ENCODE measurements at regions not wholly inside any gene's neighbourhood (a gene's known extent, or its start where the extent isn't known, plus 50 kb on each side); places are given as distances from the start of the nearest gene placed in this dataset.

DNA sequence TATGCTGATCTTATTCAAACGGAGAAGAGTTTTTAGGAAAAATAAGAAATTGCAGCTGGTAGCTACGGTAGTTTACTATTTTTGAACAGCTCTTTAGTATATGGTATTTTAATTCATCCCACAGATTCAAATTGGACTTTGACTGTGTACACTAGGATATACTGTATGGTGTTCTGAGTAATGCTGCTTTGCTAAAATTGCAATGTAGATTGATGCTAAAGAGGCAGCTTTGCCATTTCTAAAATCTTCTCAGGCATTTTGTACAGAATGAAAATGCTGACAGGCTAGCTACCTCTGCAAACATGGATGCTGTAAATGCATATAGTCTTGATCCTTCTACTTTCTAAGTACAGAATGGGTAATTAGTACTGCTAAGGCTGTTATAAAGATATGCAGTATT lies 826.6 kb upstream of the POU3F3 start:
- TF ChIP-seq SNAI2 (CRISPR knock-in tag; IDR thresholded peaks at IDR 0.05) (no peak), BACH2 (CRISPR knock-in tag; IDR thresholded peaks at IDR 0.05; ENCODE audit: borderline replicate concordance) (no peak), ZNF8 (CRISPR knock-in tag; IDR thresholded peaks at IDR 0.05) (no peak), ZFP3 (CRISPR knock-in tag; IDR thresholded peaks at IDR 0.05) (no peak), ZNF70 (CRISPR knock-in tag; IDR thresholded peaks at IDR 0.05) (no peak), RARB (CRISPR knock-in tag; IDR thresholded peaks at IDR 0.05) (no peak), TCF4 (CRISPR knock-in tag; IDR thresholded peaks at IDR 0.05; ENCODE audit: borderline replicate concordance) (no peak), PPARA (CRISPR knock-in tag; IDR thresholded peaks at IDR 0.05; ENCODE audit: borderline replicate concordance) (no peak), CSDC2 (CRISPR knock-in tag; IDR thresholded peaks at IDR 0.05) (no peak), ARNTL (CRISPR knock-in tag; IDR thresholded peaks at IDR 0.05; ENCODE audit: borderline replicate concordance, low read depth) (no peak)
- TF ChIP-seq, protein P1, sequence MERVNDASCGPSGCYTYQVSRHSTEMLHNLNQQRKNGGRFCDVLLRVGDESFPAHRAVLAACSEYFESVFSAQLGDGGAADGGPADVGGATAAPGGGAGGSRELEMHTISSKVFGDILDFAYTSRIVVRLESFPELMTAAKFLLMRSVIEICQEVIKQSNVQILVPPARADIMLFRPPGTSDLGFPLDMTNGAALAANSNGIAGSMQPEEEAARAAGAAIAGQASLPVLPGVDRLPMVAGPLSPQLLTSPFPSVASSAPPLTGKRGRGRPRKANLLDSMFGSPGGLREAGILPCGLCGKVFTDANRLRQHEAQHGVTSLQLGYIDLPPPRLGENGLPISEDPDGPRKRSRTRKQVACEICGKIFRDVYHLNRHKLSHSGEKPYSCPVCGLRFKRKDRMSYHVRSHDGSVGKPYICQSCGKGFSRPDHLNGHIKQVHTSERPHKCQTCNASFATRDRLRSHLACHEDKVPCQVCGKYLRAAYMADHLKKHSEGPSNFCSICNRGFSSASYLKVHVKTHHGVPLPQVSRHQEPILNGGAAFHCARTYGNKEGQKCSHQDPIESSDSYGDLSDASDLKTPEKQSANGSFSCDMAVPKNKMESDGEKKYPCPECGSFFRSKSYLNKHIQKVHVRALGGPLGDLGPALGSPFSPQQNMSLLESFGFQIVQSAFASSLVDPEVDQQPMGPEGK (CRISPR knock-in tag; IDR thresholded peaks at IDR 0.05; ENCODE audit: borderline replicate concordance), result no peak
- TF ChIP-seq, protein P2, sequence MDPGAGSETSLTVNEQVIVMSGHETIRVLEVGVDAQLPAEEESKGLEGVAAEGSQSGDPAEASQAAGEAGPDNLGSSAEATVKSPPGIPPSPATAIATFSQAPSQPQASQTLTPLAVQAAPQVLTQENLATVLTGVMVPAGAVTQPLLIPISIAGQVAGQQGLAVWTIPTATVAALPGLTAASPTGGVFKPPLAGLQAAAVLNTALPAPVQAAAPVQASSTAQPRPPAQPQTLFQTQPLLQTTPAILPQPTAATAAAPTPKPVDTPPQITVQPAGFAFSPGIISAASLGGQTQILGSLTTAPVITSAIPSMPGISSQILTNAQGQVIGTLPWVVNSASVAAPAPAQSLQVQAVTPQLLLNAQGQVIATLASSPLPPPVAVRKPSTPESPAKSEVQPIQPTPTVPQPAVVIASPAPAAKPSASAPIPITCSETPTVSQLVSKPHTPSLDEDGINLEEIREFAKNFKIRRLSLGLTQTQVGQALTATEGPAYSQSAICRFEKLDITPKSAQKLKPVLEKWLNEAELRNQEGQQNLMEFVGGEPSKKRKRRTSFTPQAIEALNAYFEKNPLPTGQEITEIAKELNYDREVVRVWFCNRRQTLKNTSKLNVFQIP (CRISPR knock-in tag; IDR thresholded peaks at IDR 0.05; ENCODE audit: borderline replicate concordance, low read depth), result no peak
- no peak for ATAC-seq

DNA sequence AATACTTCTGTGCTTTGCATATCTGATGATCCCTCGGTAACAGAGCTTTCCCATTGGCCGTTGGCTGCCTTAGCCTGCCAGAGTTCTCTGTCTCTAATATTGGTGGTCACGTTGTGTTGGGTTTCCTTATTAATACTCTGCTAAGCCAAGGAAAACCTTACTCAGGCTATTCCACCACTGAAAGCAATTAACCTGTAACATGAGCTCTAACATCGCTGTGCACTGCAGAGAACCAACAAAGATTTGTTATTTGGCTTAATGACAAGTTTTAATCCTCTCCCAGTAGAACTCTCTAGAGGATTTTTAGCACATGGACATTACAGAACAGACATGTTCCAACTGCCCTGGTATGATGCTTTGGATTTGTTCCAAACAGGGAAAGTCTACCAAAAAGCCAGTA lies 825.9 kb upstream of the POU3F3 start:
- TF ChIP-seq CSDC2 (CRISPR knock-in tag; IDR thresholded peaks at IDR 0.05), result no peak
- TF ChIP-seq, protein P1 (CRISPR knock-in tag; IDR thresholded peaks at IDR 0.05; ENCODE audit: borderline replicate concordance), result no peak
- no peak for TF ChIP-seq ZNF70 (CRISPR knock-in tag; IDR thresholded peaks at IDR 0.05)
- no peak for TF ChIP-seq ZC3H10 (CRISPR knock-in tag; IDR thresholded peaks at IDR 0.05)
- no peak for TF ChIP-seq OSR1 (CRISPR knock-in tag; IDR thresholded peaks at IDR 0.05)
- TF ChIP-seq BACH2 (CRISPR knock-in tag; IDR thresholded peaks at IDR 0.05; ENCODE audit: borderline replicate concordance), result no peak
- TF ChIP-seq TOX (CRISPR knock-in tag; IDR thresholded peaks at IDR 0.05; ENCODE audit: borderline replicate concordance), result no peak
- TF ChIP-seq ARNTL (CRISPR knock-in tag; IDR thresholded peaks at IDR 0.05; ENCODE audit: borderline replicate concordance, low read depth), result no peak
- TF ChIP-seq TCF4 (CRISPR knock-in tag; IDR thresholded peaks at IDR 0.05; ENCODE audit: borderline replicate concordance), result no peak
- TF ChIP-seq ZFP3 (CRISPR knock-in tag; IDR thresholded peaks at IDR 0.05), result no peak
- TF ChIP-seq, protein P3, sequence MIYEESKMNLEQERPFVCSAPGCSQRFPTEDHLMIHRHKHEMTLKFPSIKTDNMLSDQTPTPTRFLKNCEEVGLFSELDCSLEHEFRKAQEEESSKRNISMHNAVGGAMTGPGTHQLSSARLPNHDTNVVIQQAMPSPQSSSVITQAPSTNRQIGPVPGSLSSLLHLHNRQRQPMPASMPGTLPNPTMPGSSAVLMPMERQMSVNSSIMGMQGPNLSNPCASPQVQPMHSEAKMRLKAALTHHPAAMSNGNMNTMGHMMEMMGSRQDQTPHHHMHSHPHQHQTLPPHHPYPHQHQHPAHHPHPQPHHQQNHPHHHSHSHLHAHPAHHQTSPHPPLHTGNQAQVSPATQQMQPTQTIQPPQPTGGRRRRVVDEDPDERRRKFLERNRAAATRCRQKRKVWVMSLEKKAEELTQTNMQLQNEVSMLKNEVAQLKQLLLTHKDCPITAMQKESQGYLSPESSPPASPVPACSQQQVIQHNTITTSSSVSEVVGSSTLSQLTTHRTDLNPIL (CRISPR knock-in tag; IDR thresholded peaks at IDR 0.05; ENCODE audit: low read depth), result no peak
- no peak for TF ChIP-seq PPARA (CRISPR knock-in tag; IDR thresholded peaks at IDR 0.05; ENCODE audit: borderline replicate concordance)
- no peak for TF ChIP-seq ESRRG (CRISPR knock-in tag; IDR thresholded peaks at IDR 0.05)
- TF ChIP-seq ZFP30 (CRISPR knock-in tag; IDR thresholded peaks at IDR 0.05), result no peak
- no peak for TF ChIP-seq GLIS3 (CRISPR knock-in tag; IDR thresholded peaks at IDR 0.05)
- TF ChIP-seq, protein P2 (CRISPR knock-in tag; IDR thresholded peaks at IDR 0.05; ENCODE audit: borderline replicate concordance, low read depth), result no peak
- no peak for ATAC-seq

DNA sequence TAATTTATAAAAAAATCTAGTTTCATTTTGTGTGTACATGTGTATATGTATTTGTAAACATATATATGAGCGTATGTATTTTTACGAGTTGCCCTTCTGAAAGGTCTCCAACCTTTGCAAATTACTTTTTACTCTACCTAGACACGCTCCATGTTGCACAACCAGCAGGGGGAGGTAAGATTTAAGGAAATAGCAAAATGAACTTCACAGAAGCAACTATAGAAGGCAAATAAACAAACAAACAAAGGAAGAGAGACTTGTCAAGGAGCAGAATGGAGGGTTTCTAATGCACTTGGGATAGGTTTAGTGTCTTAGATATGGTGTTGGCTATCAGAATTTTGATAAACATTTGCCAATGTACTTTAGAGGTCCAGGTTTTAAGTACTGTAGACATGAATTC lies 820.5 kb upstream of the POU3F3 start:
- ATAC-seq, result no peak
- TF ChIP-seq, protein P2 (CRISPR knock-in tag; IDR thresholded peaks at IDR 0.05; ENCODE audit: borderline replicate concordance, low read depth), result no peak
- no peak for TF ChIP-seq ARNTL (CRISPR knock-in tag; IDR thresholded peaks at IDR 0.05; ENCODE audit: borderline replicate concordance, low read depth)
- TF ChIP-seq ZNF565 (CRISPR knock-in tag; conservative IDR thresholded peaks at IDR 0.05; ENCODE audit: low read depth), result no peak
- TF ChIP-seq, protein P4, sequence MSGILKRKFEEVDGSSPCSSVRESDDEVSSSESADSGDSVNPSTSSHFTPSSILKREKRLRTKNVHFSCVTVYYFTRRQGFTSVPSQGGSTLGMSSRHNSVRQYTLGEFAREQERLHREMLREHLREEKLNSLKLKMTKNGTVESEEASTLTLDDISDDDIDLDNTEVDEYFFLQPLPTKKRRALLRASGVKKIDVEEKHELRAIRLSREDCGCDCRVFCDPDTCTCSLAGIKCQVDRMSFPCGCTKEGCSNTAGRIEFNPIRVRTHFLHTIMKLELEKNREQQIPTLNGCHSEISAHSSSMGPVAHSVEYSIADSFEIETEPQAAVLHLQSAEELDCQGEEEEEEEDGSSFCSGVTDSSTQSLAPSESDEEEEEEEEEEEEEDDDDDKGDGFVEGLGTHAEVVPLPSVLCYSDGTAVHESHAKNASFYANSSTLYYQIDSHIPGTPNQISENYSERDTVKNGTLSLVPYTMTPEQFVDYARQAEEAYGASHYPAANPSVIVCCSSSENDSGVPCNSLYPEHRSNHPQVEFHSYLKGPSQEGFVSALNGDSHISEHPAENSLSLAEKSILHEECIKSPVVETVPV (CRISPR knock-in tag; IDR thresholded peaks at IDR 0.05), result no peak
- TF ChIP-seq, protein P3 (CRISPR knock-in tag; IDR thresholded peaks at IDR 0.05; ENCODE audit: low read depth), result no peak
- TF ChIP-seq TCF4 (CRISPR knock-in tag; IDR thresholded peaks at IDR 0.05; ENCODE audit: borderline replicate concordance), result no peak
- no peak for TF ChIP-seq PPARA (CRISPR knock-in tag; IDR thresholded peaks at IDR 0.05; ENCODE audit: borderline replicate concordance)
- no peak for TF ChIP-seq SNAI2 (CRISPR knock-in tag; IDR thresholded peaks at IDR 0.05)
- TF ChIP-seq ZNF70 (CRISPR knock-in tag; IDR thresholded peaks at IDR 0.05), result no peak
- TF ChIP-seq RARB (CRISPR knock-in tag; IDR thresholded peaks at IDR 0.05), result no peak
- TF ChIP-seq CSDC2 (CRISPR knock-in tag; IDR thresholded peaks at IDR 0.05), result no peak

Measured in SK-N-SH treated with all-trans-retinoic acid at 6 μM for 48 hours (cell line).